ENCODE measurements at regions not wholly inside any gene's neighbourhood (a gene's known extent, or its start where the extent isn't known, plus 50 kb on each side); places are given as distances from the start of the nearest gene placed in this dataset.

DNA sequence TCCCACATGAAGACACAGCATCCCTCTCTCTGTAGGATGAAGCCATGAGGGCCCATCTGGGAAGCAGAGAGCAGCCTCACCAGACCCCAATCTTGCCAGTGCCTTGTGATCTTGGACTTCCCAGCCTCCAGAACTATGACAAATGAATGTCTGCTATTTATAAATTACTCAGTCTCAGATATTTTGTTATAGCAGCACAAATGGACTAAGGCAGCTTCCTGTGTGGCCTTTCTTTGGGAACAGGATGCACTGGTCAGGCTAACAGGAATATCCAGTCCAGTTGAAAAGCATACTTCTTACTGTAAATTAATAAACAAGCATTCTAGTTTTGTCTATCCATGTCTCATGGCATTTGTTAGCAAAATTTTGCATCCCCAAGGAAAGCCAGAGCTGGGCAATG is 134.1 kb upstream of the ETV3 start:
- Mint-ChIP-seq H3K4me1 (ENCODE audit: low read depth, unreplicated experiment) (no peaks in the 10 kb centered on the region), H3K36me3 (ENCODE audit: insufficient read depth, unreplicated experiment) (no peaks in the 10 kb centered on the region), H3K4me3 (ENCODE audit: unreplicated experiment) (no peak overlapping the region), H3K27ac (ENCODE audit: unreplicated experiment) (no peak overlapping the region), H3K9me3 (ENCODE audit: unreplicated experiment) (no peaks in the 10 kb centered on the region), H3K27me3 (ENCODE audit: insufficient read depth, unreplicated experiment) (no peaks in the 10 kb centered on the region)
- TF ChIP-seq, protein P1, sequence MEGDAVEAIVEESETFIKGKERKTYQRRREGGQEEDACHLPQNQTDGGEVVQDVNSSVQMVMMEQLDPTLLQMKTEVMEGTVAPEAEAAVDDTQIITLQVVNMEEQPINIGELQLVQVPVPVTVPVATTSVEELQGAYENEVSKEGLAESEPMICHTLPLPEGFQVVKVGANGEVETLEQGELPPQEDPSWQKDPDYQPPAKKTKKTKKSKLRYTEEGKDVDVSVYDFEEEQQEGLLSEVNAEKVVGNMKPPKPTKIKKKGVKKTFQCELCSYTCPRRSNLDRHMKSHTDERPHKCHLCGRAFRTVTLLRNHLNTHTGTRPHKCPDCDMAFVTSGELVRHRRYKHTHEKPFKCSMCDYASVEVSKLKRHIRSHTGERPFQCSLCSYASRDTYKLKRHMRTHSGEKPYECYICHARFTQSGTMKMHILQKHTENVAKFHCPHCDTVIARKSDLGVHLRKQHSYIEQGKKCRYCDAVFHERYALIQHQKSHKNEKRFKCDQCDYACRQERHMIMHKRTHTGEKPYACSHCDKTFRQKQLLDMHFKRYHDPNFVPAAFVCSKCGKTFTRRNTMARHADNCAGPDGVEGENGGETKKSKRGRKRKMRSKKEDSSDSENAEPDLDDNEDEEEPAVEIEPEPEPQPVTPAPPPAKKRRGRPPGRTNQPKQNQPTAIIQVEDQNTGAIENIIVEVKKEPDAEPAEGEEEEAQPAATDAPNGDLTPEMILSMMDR (IDR thresholded peaks at IDR 0.05; ENCODE audit: insufficient read depth in 1 of 2, low read depth in 1 of 2, low read length in 1 of 2, severe bottlenecking in 1 of 2, unreplicated experiment in 1 of 2), result no peak
- POLR2A ChIA-PET, result no interaction called here
- peaks cover 13% of the 10 kb centered on the region for H3K4me1 ChIP-seq
- no peaks in the 10 kb centered on the region for H3K36me3 ChIP-seq (ENCODE audit: control insufficient read depth, insufficient read depth, low read length)
- CTCF ChIA-PET, result interaction anchor here (0.5 kb wide), 1 partner anchor 76 kb away, joined by 3 read pairs; no protein-coding TSS in a partner anchor
- H3K27me3 ChIP-seq (replicated peaks; ENCODE audit: control insufficient read depth, insufficient read depth, low read length), result no peaks in the 10 kb centered on the region
- intact Hi-C loops (cut with micrococcal nuclease; ENCODE audit: unreplicated experiment), result no loop called here
- H3K9me3 ChIP-seq, result no peaks in the 10 kb centered on the region
- BruUV-seq (replicated peaks), result no TSS peak
- H3K4me3 ChIP-seq (ENCODE audit: low read depth, low read length), result no peak overlapping the region
- DNase-seq, result no peak

- Histone ChIP-seq H3K4me1 (peaks cover 13% of the 10 kb centered on the region), H3K36me3 (ENCODE audit: control insufficient read depth, insufficient read depth, low read length) (no peaks in the 10 kb centered on the region), H3K27me3 (replicated peaks; ENCODE audit: control insufficient read depth, insufficient read depth, low read length) (no peaks in the 10 kb centered on the region), H3K4me3 (ENCODE audit: low read depth, low read length) (no peak overlapping the region), H3K9me3 (no peaks in the 10 kb centered on the region)
- H3K4me1 Mint-ChIP-seq (ENCODE audit: low read depth, unreplicated experiment), result no peaks in the 10 kb centered on the region
- intact Hi-C loops (cut with micrococcal nuclease; ENCODE audit: unreplicated experiment), result no loop called here
- no peaks in the 10 kb centered on the region for H3K36me3 Mint-ChIP-seq (ENCODE audit: insufficient read depth, unreplicated experiment)
- CTCF ChIA-PET, result no interaction called here
- no peak for DNase-seq
- H3K27me3 Mint-ChIP-seq (ENCODE audit: insufficient read depth, unreplicated experiment), result no peaks in the 10 kb centered on the region
- no peak overlapping the region for H3K4me3 Mint-ChIP-seq (ENCODE audit: unreplicated experiment)
- no TSS peak for BruUV-seq (replicated peaks)
- POLR2A ChIA-PET, result no interaction called here
- H3K9me3 Mint-ChIP-seq (ENCODE audit: unreplicated experiment), result no peaks in the 10 kb centered on the region
- TF ChIP-seq, protein P1 (IDR thresholded peaks at IDR 0.05; ENCODE audit: insufficient read depth in 1 of 2, low read depth in 1 of 2, low read length in 1 of 2, severe bottlenecking in 1 of 2, unreplicated experiment in 1 of 2), result no peak
- H3K27ac Mint-ChIP-seq (ENCODE audit: unreplicated experiment), result no peak overlapping the region
Observed at GRCh38 chr1:157270705-157271274, 132.6 kb upstream of the ETV3 start.

GRCh38 chr1:157269656-157270375 is 131.6 kb upstream of the ETV3 start:
- no peak overlapping the region for H3K4me3 Mint-ChIP-seq (ENCODE audit: unreplicated experiment)
- no peaks in the 10 kb centered on the region for H3K4me1 Mint-ChIP-seq (ENCODE audit: low read depth, unreplicated experiment)
- no peaks in the 10 kb centered on the region for H3K9me3 Mint-ChIP-seq (ENCODE audit: unreplicated experiment)
- no peak for DNase-seq
- H3K36me3 ChIP-seq (ENCODE audit: control insufficient read depth, insufficient read depth, low read length), result no peaks in the 10 kb centered on the region
- H3K27me3 ChIP-seq (replicated peaks; ENCODE audit: control insufficient read depth, insufficient read depth, low read length), result no peaks in the 10 kb centered on the region
- no peak overlapping the region for H3K27ac Mint-ChIP-seq (ENCODE audit: unreplicated experiment)
- intact Hi-C loops (cut with micrococcal nuclease; ENCODE audit: unreplicated experiment), result no loop called here
- ChIA-PET POLR2A (no interaction called here), CTCF (no interaction called here)
- H3K36me3 Mint-ChIP-seq (ENCODE audit: insufficient read depth, unreplicated experiment), result no peaks in the 10 kb centered on the region
- H3K4me1 ChIP-seq, result peaks cover 6% of the 10 kb centered on the region
- TF ChIP-seq, protein P1 (IDR thresholded peaks at IDR 0.05; ENCODE audit: insufficient read depth in 1 of 2, low read depth in 1 of 2, low read length in 1 of 2, severe bottlenecking in 1 of 2, unreplicated experiment in 1 of 2), result no peak
- no peaks in the 10 kb centered on the region for H3K27me3 Mint-ChIP-seq (ENCODE audit: insufficient read depth, unreplicated experiment)
- H3K9me3 ChIP-seq, result no peaks in the 10 kb centered on the region
- no peak overlapping the region for H3K4me3 ChIP-seq (ENCODE audit: low read depth, low read length)
- no TSS peak for BruUV-seq (replicated peaks)

Data from Caco-2 (cell line).